NT2/D1 (cell line): ENCODE measurements at regions not wholly inside any gene's neighbourhood (a gene's known extent, or its start where the extent isn't known, plus 50 kb on each side); places are given as distances from the start of the nearest gene placed in this dataset.

Experiments
- DNase-seq: peaks from one replicate; pipeline ENCODE4 v3.0.0-alpha.2; 2011; ENCODE audit warnings: low read depth, low spot score
- H3K27me3 ChIP-seq: 2 replicates; pipeline ENCODE4 v1.6.0; 2011; ENCODE audit warnings: mild to moderate bottlenecking; ENCODE audit not compliant: insufficient read length, insufficient read depth
- H3K36me3 ChIP-seq: 2 replicates; pipeline ENCODE4 v1.6.1; 2011; ENCODE audit warnings: mild to moderate bottlenecking, low read length, mixed read lengths; ENCODE audit not compliant: insufficient read depth, insufficient read length
- H3K4me1 ChIP-seq: 2 replicates; pipeline ENCODE4 v1.5.1; 2011; ENCODE audit not compliant: insufficient read depth, insufficient read length
- H3K4me3 ChIP-seq: 2 replicates; pipeline ENCODE4 v1.5.1; 2011; ENCODE audit warnings: low read depth; ENCODE audit not compliant: insufficient read length
- H3K9ac ChIP-seq: 2 replicates; pipeline ENCODE4 v1.6.0; 2011; ENCODE audit warnings: low read depth; ENCODE audit not compliant: insufficient read length
- H3K9me3 ChIP-seq: 2 replicates; pipeline ENCODE4 v1.5.1; 2011; ENCODE audit warnings: mild to moderate bottlenecking, low read length; ENCODE audit not compliant: insufficient read depth
- SUZ12 ChIP-seq: IDR thresholded peaks from 2 replicates; pipeline ENCODE4 v1.6.1; 2011; ENCODE audit not compliant: insufficient read length, insufficient read depth; ENCODE audit errors: extremely low read depth
- YY1 ChIP-seq: IDR thresholded peaks from 2 replicates; pipeline ENCODE4 v1.6.1; 2011; ENCODE audit not compliant: insufficient read length, insufficient read depth
- ZNF274 ChIP-seq: IDR thresholded peaks from 2 replicates; pipeline ENCODE4 v1.6.1; 2011; ENCODE audit warnings: mild to moderate bottlenecking, low read depth, low read length

DNA sequence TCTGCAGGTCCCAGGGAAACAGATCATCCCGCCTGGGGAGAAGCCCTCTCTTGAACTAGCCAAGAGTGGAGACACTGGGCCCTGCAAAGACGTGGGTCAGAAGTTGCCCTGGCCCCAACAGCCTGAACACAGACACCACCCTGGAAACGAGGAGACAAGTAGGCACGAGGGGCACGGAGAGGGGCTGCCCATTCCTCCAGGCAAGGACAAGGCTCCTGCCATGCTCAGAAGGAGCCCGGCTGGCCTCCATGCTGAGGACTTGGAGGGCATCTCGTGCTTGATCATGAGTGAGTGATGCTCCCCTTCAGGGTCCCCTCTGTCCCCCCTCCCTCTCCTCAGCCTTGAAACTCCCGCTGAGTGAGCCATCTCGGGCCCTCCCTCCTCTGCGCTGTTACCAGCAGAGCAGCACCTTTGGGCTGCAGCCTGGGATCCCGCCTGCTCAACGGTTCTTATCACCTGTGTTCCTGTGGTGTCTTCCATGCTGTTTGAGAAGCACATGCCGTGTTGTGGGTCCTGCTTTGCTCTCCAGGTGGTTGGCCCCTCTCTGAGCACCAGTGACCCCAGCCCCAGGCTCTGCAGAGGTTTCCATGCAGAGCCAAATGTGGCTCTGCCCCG is 544.3 kb downstream of the TCERG1L start:
- Histone ChIP-seq H3K36me3 (no peaks in the 10 kb centered on the region), H3K4me1 (no peaks in the 10 kb centered on the region), H3K9ac (no peak overlapping the region), H3K4me3 (no peak overlapping the region), H3K27me3 (no peaks in the 10 kb centered on the region), H3K9me3 (peaks cover 14% of the 10 kb centered on the region; the same call in 1 of the 2 replicates)
- DNase-seq, result no peak
- TF ChIP-seq ZNF274, result no peak
- no peak for TF ChIP-seq YY1

DNA sequence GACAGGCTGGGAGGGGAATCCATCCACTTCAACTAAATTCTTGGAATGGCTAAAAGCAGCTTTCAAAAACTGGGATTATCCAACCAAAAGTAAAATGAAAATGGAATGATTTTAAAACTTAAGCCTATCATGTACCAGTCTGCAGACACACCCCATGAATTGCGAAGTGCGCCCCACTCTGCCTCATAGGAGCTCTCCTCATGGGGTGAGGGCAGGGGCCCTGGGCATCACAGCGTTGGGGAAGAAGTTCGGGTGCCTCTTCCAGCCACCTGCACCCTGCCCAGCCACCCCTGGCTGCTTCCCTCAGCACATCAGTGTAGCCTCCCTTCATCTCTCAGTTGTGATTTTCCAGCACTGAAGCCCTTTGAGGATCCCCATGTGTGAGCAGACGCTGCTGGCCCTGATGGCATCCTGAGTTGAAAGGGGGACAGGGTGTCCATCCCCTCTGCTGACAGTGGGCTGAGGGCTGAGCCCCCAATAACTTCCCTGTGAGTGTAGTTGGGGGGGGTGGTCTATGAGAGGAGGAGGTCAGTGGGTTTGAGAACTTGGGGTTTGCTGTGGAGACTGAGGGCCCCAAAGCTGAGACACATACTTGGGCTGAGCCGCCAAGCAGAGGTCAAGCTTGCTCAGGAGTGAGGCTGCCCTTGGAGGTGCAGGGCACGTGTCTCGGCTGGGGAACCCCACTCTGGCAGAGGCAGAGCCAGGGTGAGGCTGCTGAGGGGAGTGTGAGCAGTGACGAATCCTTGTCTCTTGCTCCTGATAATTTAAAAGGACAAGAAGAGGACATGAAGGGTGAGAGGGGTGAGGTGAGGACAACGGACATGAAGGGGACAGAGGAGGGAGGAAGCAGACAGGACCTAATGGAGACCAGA is 542.1 kb downstream of the TCERG1L start:
- TF ChIP-seq SUZ12, result no peak
- TF ChIP-seq ZNF274, result no peak
- TF ChIP-seq YY1, result no peak
- no peak for DNase-seq
- peaks cover 14% of the 10 kb centered on the region; the same call in 1 of the 2 replicates for H3K9me3 ChIP-seq

DNA sequence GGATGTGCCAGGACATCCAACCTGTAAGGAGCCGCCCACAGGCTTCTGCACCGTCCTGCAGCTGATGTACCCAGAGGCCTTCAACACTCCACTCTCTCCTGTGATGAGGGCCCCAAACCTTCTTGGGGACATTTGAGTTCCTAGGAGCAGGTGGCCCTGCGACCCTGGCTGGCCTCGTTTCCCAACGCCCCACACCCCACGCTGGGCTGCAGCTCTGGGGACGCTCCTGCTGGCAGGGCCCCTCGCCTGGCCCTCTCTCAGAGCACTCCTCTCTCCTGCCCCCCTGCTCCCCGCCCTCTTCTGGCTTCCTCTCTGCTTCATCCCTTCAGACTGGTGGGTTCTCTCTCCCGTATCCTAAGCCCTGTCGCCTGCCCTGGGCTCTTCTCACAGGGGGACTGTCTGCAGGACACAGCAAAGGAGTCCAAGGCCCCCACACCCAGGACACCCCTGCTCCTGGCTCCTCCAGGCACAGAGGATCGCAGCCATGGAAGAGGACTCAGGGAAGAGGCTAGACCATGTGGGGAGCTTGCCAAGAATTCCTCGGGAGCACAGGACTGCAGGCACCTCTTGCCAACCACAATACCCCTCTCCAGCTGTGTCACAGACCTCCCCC is 541.4 kb downstream of the TCERG1L start:
- Histone ChIP-seq H3K9ac (no peak overlapping the region), H3K27me3 (no peaks in the 10 kb centered on the region), H3K4me1 (no peaks in the 10 kb centered on the region), H3K4me3 (no peak overlapping the region), H3K9me3 (peaks cover 14% of the 10 kb centered on the region; the same call in 1 of the 2 replicates), H3K36me3 (no peaks in the 10 kb centered on the region)
- DNase-seq, result no peak
- TF ChIP-seq ZNF274 (no peak), YY1 (no peak), SUZ12 (no peak)

More for the DNA sequence above, 542.1 kb downstream of the TCERG1L start:
- no peaks in the 10 kb centered on the region for H3K27me3 ChIP-seq
- no peaks in the 10 kb centered on the region for H3K4me1 ChIP-seq
- H3K36me3 ChIP-seq, result no peaks in the 10 kb centered on the region
- H3K4me3 ChIP-seq, result no peak overlapping the region
- H3K9ac ChIP-seq, result no peak overlapping the region

DNA sequence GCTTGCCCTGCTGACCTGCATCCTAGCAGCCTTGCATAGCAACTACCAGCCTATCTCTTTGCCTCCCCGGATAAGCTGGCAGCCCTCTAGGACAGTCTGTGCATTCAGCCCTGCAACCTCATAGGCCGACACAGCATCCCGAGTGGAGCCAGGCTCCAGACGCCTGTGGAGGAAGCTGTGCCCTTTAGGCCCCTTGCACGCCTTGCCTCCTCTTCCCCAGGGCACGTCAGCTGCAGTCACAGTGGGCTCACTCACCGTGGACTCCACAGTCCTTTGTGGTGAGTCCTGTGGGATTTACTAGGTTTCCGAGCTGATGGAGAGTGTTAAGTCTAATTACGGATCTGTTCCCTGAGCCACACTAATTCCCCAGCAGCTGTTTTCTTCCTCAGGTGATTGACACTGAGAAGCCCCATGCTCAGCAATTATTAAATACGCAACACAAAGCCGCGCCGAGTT is 540.0 kb downstream of the TCERG1L start:
- H3K4me3 ChIP-seq, result no peak overlapping the region
- H3K9me3 ChIP-seq, result peaks cover 14% of the 10 kb centered on the region; the same call in 1 of the 2 replicates
- no peaks in the 10 kb centered on the region for H3K36me3 ChIP-seq
- TF ChIP-seq ZNF274 (no peak), SUZ12 (no peak), YY1 (no peak)
- no peaks in the 10 kb centered on the region for H3K4me1 ChIP-seq
- no peak overlapping the region for H3K9ac ChIP-seq
- H3K27me3 ChIP-seq, result no peaks in the 10 kb centered on the region
- DNase-seq, result no peak

GRCh38 chr10:130772056-130772455 is 539.5 kb downstream of the TCERG1L start:
- DNase-seq, result no peak
- Histone ChIP-seq H3K36me3 (no peaks in the 10 kb centered on the region), H3K4me3 (no peak overlapping the region), H3K9ac (no peak overlapping the region), H3K9me3 (peaks cover 14% of the 10 kb centered on the region; the same call in 1 of the 2 replicates), H3K4me1 (no peaks in the 10 kb centered on the region), H3K27me3 (no peaks in the 10 kb centered on the region)
- no peak for TF ChIP-seq ZNF274
- TF ChIP-seq SUZ12, result no peak
- TF ChIP-seq YY1, result no peak

- TF ChIP-seq SUZ12 (no peak), YY1 (no peak), ZNF274 (no peak)
- no peak overlapping the region for H3K4me3 ChIP-seq
- H3K9me3 ChIP-seq, result peaks cover 10% of the 10 kb centered on the region; the same call in 1 of the 2 replicates
- DNase-seq, result no peak
- H3K9ac ChIP-seq, result no peak overlapping the region
- H3K36me3 ChIP-seq, result no peaks in the 10 kb centered on the region
- H3K4me1 ChIP-seq, result no peaks in the 10 kb centered on the region
- no peaks in the 10 kb centered on the region for H3K27me3 ChIP-seq
These were observed 538.8 kb downstream of the TCERG1L start for GRCh38 chr10:130772676-130773075.

DNA sequence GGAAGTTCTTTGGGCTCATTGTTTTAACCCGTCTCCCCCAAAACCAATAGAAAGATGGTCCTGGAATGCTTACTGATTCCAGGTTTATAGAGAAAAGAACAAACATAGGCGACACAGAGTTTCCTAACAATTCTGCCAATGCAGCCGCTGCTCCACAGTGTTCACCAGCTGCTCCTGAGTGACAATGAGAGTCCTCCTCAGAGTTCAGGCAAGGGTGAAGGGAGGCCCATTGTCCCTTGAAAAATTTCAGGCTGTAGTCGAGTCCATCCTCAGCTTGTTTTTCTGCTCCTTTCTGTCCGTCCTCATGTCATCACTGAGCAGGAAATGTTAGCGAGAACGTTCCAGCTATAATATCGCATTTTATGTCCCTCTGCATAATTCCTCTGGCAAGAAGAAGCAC is 537.6 kb downstream of the TCERG1L start:
- Histone ChIP-seq H3K27me3 (no peaks in the 10 kb centered on the region), H3K36me3 (no peaks in the 10 kb centered on the region), H3K9ac (no peak overlapping the region), H3K9me3 (peaks cover 3% of the 10 kb centered on the region; the same call in 1 of the 2 replicates), H3K4me3 (no peak overlapping the region), H3K4me1 (no peaks in the 10 kb centered on the region)
- TF ChIP-seq YY1 (no peak), ZNF274 (no peak), SUZ12 (no peak)
- no peak for DNase-seq
